ENCODE measurements at regions not wholly inside any gene's neighbourhood (a gene's known extent, or its start where the extent isn't known, plus 50 kb on each side); places are given as distances from the start of the nearest gene placed in this dataset.
"Not testable (repeated sequence)": the region's sequence is repeated elsewhere in the genome, so short reads cannot be mapped to it uniquely, and the experiment has no call there.

- DNase-seq, result no peak
Measured at GRCh38 chr20:26214991-26215390, 518.3 kb upstream of the ZNF337 start.

DNA sequence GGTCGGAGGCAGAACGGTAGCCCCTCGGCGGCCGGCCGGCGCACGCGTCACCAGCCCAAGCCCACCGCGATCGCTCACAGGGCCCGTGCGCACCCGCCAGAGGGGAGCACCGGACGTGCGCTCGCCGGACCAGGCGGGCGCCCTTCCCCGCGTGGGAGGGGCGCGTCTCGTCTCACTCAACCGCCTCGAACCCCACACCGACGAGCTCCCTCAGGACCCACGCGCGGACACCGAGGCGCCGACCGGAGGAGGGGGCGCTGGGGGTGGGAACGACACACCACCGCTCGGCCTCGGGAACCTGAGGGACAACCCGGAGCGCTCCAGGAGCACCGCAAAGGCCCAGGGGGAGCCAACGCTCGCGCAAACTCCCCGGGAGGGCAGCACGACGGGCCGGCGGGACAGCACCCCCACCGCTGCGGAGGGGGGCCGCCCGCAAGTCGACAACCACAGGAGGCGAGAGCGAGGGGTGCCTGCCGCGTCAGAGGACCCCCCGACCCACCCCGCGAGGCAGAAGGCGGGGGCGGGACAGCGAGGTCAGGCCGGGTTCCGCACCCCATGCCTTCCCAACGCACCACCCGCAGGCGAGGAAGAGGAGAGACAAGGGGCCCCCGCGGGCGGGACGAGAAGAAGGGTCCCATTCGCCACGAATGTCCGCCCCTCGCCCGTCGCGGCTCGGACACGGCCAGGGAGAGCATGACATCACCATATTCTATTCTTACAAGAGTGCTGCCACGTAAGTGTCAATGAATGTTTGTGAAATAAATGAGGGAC, 512.7 kb upstream of the ZNF337 start:
- DNase-seq, result no peak

DNA sequence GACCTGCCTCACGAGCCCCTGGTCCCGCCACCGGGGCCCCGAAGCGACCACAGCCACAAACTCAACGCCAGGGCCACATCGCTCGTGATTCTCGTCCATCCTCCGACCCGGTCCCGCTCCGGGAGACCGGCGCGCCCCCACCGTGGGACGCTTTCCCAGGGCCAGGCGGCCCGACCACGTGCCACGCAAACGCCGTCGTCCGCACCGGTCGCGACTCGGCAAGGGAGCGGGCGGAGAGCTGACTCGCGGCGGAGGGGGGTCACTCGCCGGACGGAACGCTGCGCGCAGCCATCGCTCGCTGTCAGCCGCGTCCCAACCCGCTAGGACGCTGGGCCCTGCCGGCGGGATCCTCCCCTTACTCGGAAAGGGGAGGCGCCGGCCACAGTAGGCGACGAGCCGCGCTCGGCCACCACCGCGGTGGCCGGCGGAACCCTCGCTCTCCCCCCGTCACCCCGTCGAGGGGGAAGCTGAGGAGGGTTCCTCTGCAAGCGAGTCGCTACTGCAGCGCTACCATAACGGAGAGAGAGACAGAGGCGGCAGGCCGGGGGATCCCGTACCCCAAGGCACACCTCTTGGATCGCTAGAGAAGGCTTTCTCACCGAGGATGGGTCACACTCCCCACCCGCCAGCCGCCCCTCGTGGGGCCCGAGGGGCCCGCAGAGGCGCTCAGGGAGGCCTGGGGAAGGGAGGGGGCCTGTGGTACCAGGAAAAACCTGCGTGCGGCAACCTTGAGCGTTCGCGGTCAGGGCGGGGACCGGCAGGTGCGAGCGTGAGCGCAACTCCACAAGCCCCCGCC, 511.8 kb upstream of the ZNF337 start:
- no peak for DNase-seq

- DNase-seq, result not testable (repeated sequence)
Measured at GRCh38 chr20:26207967-26208295, 511.3 kb upstream of the ZNF337 start.

DNA sequence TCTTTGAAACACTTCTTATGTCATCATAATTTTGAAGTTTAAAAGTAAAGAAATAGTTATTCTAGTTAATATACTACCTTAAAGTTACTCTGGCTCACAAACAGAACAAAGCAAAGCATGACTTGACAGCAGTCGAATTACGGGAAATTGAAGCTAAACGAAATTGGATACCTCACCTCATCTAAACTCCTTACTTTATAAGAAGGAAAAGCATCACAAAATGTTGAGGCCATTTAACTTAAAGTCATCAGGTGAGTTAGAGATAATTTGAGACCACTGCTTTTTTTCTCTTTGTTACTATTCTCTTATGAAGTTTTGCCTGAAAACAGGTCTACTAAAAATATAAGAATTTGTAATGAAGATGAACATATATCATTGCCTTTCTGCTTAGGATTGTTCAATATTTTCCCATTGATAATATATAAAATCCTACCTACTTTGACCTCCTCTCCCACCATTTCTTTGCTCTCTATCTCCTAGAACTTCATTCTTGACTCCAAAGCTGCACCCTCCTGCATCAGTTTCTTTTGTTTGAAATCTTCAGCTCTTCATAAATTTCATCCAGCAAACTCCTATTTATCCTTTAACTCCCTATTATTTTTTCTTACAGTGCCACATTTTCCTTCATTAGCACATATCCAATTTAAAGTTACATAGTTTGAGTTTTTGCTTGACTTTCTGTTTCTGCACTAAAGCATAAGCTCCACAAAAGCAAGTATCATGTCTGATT, 510.7 kb upstream of the ZNF337 start:
- DNase-seq, result no peak

- DNase-seq, result no peak
Measured at GRCh38 chr20:26205350-26205749, 508.7 kb upstream of the ZNF337 start.

DNA sequence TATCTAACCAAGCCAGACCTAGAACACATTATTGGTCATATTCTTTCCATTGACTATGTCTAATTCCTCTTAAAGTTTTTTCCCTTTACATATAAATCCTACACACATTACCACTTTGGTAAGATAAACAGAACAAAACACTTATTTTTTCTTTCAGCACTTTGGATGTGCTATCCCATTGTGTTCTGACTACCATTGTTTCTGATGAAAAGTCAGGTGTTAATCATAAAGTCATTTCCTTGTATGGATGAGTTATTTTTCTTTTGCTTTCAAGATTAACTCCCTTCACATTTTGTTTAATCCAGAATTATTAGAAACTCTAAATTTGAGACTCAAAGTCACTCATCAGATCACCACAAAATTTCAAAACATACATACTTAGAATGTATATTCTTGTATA, 504.4 kb upstream of the ZNF337 start:
- not testable (repeated sequence) for DNase-seq

DNA sequence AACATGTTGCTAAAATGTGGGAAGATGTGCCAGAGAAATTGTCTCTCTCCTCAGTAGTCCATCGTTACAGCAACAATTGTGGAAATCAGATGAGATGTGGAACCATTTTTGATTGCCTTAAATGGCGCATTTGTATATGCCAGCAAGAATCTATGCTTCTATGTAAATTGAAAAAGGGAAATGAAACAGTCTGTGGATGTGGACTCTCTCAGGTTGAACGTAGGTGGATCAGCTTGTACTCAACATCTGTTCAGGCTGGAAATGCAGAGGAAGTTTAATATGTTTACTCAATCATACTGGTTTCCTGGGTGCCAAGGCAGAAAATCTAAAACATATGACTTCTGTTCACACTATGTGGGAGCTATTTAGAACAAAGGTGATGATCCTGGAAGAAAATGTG, 490.7 kb upstream of the ZNF337 start:
- DNase-seq, result not testable (repeated sequence)

- DNase-seq, result not testable (repeated sequence)
Measured at GRCh38 chr20:26183720-26184119, 487.1 kb upstream of the ZNF337 start.

GRCh38 chr20:26181364-26181763, 484.7 kb upstream of the ZNF337 start:
- DNase-seq, result not testable (repeated sequence)

DNA sequence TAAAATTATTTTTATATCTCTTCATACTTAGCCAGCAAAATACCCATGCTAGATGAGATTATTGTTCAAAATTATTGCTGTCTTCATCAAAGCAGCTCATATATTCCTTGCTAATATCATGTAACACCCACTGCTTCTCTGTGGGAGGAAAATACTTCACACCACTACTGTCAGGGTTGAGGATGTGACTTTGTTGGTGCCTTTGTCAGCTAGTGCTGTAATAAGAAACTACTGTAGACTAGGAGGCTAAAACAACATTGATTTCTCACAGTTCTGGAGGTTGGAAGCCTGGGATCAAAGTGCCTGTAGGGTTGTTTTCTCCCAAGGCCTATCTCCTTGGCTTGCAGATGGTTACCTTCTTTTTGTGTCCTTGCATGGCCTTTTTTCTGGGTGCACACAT, 475.2 kb upstream of the ZNF337 start:
- not testable (repeated sequence) for DNase-seq

DNA sequence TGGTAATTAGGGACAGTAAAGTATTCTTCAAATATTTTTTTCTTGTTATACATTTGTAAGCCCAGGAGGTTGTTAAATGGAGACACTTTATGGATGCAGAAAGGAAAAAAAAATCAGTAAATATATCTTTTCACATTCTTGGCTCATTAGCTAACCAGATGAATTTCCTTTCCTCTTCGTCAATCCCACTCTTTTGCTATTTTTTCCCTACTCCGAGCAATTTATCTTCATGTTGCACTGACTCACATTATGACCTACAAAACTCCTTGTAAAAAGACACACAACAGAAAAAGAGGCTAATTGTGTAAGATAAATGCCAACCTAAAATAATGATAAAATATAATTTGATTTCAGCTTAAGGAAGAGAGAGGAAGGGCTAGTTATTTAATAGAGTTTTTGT, 472.9 kb upstream of the ZNF337 start:
- DNase-seq, result no peak

DNA sequence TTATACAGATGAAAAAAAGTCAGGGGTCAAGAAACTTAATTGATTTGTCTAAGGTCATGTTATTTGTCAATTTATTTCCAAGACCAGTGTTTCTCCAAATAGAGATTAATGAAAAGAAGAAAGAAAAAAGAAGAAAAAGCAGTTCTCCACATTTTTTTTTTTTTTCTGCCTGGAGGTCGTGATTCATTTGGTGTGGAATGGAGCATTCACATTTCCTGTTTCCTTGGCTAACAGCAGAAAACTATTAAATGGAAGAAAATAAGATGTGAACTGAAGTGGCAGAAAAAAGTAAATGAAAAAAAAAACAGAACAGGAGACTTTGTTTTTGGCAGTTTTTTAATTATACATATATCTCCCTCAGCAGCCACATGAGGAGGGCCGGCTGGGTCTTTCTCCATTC, 470.8 kb upstream of the ZNF337 start:
- DNase-seq, result no peak

DNA sequence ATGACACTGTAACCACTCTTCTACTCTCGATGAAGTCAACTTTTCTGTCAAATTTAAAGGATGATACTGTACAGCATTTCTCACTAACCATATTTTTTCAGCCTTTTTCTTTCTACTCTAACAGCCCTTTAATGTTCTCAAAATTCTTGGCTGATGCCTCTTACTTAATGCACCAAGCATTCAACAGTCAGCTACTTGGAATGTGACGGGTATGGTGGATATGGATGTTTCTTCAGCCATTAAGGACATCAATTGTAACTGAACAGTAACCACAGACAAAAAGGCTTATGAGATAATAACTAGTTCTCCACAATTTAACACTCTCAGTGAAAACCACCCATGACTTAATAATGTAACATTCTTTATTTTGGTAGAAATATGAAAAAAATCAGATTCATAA, 467.2 kb upstream of the ZNF337 start:
- DNase-seq, result no peak

DNA sequence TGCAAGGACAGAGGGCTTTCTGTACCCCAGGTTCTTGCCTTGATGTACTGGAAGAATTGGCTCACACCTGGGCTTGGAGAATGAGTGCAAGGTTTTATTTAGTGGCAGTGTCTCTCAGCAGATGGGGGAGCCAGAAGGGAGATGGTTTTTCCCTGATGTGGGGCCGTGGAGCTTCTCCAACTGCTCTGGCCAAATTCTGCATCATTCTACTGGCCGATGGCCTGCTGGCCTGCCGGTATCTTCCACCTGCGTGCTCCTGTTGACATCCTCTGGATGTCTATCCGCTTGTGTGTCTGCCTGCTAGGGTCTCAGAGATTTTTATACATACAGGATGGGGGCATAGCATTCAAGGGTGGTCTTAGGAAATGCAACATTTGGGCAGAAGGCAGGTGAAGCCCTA, 466.5 kb upstream of the ZNF337 start:
- not testable (repeated sequence) for DNase-seq

DNA sequence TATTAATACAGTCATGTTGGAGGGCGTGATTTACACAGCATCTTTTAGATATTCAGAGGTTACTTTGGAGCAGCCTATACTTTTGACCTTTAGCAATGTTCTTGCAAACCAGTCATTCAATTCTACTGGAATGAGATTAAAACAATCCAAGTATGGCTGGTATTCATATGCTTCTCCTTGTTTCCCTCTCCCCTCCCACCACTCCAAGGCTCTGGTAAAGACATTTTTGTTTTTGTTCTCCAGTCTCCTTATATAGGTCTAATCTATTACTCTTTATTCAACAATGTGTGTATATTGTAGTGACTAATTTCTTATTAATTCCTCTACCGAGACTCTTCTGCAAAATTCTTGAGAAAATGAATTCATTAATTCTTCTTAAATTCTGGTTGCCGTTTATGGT, 465.1 kb upstream of the ZNF337 start:
- not testable (repeated sequence) for DNase-seq

DNA sequence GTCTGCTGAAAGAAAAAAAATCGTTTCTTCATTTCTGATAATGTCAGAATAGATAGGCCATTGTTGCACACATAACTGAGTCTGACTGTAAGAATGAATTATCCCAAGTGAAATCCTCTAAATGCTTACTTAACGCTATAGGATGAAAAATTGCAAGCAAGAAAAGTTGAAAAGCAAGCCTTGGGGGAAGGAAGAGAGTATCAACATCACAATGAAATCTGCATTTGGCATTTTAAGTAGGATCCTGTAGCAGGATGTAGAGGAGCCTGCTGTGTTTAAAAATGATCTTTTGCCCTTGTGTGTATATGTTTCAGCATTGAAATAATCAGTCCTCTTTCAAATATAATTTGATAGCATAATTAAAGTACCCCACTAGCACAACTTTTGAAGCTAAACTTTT, 464.3 kb upstream of the ZNF337 start:
- not testable (repeated sequence) for DNase-seq

- no peak for DNase-seq
Measured at GRCh38 chr20:26154224-26154623, 457.6 kb upstream of the ZNF337 start.

DNA sequence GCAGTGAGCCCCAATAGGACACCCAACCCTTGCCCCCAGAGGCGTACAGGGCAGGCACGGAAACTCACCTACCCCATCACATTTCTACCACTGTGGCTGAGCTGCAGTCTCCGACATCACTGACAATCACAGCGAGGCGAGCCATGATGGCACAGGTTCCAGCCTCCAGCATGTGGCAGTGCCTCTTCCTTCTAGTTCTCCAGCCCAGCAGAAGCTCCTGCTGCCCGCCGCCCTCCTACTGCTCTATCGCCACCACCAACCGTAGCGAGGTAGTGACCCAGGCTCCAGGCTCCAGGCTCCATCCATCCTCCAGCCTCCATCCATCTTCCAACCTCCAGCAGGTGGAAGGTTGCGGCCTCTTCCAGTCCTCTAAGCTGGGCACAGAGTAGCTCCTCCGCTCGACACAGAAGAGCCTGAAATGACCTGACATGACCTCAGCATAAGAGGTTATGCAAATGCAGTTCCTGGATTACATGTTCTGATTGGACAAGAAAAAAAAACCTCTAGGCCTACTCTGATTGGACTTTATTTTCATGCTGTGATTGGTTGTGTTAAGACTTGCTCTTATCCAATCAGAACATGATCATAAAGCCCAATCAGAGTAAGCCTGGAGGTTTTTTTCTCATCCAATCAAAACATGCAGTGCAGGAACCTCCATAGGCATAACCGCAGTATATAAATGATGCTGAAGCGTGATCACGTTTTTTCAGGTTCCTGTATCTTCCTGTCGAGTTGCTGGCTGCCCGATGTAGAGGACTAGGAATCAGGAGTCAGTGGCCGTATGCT, 438.9 kb upstream of the ZNF337 start:
- DNase-seq, result no peak

DNA sequence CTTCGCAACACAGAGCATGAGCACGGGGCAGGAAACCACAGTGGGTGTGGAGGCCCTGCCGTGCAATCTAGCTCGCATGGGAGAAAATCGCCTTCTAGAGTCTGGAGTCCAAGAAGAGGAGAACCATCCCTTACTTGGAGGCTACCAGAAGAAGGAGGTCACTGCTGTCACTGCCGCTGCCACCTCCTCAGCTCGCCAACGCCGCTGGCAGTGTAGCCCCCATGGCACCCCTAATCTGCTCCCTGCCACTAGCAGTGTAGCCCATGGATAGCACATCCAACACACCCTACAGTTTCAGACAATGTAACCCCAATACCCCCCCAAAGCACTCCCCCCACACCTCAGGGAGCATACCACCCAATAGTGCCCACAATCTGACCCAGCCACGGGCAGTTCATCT, 438.0 kb upstream of the ZNF337 start:
- DNase-seq, result no peak

GRCh38 chr20:26133794-26134193, 437.1 kb upstream of the ZNF337 start:
- DNase-seq, result not testable (repeated sequence)

DNA sequence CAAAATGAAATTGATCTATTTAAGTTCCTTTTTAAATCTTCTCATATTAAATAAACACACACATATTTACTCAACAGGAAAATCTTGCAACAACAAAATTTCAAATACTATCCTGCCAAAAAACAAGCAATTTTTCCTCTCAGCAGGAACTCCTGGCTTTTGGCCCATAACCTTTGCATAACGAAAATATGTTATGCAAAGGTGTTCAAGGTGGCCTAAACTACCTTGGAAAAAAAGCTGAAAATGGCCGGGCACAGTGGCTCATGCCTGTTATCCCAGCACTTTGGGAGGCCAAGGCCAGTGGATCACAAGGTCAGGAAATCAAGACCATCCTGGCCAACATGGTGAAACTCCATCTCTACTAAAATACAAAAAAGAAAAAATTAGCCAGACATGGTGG, 424.3 kb upstream of the ZNF337 start:
- DNase-seq, result not testable (repeated sequence)

DNA sequence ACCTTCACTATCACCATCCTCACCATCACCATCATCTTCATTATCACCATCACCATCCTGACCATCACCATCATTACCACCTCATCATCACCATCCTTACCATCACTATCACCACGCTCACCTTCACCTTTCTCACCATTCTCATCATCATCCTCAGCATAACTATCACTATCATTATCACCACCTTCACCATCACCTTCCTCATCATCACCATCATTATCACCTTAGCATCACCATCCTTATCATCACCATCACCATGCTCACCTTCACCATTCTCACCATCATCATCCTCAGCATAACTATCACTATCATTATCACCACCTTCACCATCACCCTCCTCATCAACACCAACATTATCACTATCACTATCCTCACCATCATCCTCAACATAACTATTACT, 397.8 kb upstream of the ZNF337 start:
- not testable (repeated sequence) for DNase-seq
